Fibroblast of skin of back (primary cell): ENCODE measurements at regions not wholly inside any gene's neighbourhood (a gene's known extent, or its start where the extent isn't known, plus 50 kb on each side); places are given as distances from the start of the nearest gene placed in this dataset.

Experiments
- DNase-seq: peaks from one replicate; pipeline ENCODE4 v3.0.0-alpha.2; 2013

DNA sequence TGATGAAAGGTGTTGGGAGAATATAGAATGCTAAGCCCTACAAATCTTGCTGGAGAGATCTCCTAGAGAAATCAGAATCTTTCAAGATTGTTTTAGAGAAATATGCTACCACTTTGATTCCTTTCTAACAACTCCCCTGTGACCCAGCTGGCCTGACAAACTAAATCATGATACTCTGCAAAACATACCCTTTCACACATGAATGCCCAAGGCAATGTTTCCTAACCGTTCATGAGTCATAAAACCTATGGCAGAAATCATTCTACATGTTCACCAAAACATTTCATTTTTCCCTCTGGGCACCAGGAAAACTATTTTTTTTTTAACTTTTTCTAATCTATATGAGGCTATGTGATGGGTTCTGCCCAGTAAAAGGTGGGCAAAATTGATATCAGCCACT is 77.8 kb upstream of the SETBP1 start:
- DNase-seq: peak; percentile 55

DNA sequence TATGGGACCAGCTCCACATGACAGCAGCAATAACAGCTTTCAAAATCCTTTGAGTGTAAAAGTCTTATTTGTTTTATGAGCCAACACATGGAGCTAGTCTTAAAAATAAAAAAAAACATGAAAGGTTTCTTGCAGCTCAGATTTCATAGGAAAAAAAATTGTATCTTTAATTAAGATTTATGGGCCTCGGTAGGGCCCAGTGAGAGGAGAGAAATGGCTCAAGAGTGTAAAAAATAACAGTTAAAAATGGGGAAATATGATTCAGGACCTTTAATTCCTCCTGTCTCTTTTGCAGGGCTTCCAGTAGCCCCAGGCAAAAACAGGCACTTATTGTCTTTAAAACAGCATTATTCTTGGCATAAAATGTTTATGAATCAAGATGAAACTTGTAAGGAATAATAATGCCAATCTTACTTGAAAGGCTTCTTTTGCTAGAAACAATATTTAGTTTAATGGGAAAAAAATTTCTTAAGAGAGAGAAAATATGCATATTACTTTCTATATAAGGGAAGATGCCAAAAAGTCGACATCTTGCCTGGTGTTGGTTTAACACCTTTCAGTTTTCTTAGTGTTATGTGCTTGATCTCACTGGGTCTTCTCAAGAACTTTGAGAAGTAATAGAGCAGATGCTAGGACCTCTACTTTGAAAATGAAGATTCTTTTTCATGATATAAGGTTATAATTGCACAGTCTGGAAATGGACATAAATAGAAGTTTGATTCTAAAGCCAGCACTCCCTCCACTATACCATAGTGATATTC is 71.3 kb upstream of the SETBP1 start:
- DNase-seq: peak; percentile 17

GRCh38 chr18:44620812-44621211 is 59.9 kb upstream of the SETBP1 start:
- DNase-seq: no peak

GRCh38 chr18:44624052-44624451 is 56.6 kb upstream of the SETBP1 start:
- no peak for DNase-seq

DNA sequence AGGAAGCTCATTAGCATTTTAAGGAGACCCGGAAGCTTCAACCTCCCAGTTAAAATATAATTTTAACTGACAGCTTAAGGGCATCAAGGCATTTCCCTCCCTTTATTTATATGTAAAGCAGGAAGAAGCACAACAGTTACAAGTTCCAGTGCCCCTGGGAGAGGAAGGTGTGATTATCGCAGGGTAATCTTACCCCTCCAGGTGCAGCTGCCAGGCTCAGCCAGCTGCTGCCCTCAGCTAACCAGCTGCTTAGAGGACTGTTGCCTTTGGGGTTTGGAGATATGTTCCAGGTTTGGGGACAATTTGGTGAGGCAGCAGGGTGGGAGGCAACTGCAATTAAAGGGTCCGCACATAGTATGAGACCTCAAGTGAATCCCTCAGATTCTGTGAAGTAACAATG is 55.3 kb upstream of the SETBP1 start:
- DNase-seq: no peak

DNA sequence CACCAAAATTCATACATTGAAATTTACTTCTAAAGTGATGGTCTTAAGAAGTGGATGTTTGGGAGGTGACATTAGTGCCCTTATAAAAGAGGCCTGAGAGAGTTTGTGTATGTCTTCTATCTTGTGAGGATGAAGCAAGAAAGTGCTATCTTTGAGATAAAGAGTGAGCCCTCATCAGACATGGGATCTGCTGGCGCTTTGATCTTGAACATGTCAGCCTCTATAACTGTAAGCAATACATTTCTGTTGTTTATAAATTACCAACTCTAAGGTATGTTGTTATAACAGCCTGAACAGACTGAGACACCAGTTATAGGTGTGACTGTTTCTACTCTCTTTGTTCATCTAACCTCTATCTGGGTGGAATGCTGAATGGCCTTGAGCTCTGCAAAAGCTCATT is 54.5 kb upstream of the SETBP1 start:
- no peak for DNase-seq

DNA sequence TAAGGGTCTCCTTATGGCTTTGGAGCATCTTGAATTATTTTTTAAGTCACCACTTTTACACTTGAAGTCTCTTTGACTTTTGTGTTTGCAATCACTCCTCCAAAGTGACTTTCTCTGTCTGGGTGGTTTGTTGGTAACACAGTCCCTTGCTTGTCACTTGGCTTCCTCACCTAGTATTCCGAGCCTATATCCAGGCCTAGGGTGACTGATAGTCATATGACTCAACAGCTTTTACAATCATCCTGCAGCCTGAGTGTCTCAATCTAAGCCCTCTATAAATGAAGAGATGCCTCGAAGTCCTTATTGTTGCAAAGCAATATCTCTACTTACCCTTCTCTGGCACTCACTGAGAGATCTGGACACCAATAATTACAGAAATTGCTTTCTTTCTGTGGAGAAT is 53.9 kb upstream of the SETBP1 start:
- no peak for DNase-seq

- DNase-seq: peak; percentile 80
Observed at GRCh38 chr18:44627280-44627679, 53.4 kb upstream of the SETBP1 start.

GRCh38 chr18:44629406-44629805 is 51.3 kb upstream of the SETBP1 start:
- DNase-seq: no peak

DNA sequence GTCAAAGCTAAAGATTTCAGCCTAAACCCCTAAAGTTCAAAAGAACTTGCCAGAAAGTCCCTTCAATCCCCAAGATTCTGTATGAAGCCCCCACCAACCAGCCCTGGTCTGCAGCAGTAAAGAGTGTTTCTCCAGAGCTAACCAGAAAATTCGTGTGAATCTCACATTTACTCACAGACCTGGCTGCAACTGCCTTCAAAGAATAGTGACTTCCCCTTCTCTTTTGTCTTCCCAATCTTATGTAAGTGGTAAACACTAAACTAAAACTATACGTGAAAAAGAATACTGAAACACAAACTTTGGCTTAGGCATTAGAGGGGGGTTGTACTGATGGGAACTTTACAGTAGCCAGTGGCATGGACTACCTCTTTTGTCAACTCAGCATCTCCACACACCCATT is 50.6 kb upstream of the SETBP1 start:
- DNase-seq: no peak
